NCI-H2196 (cell line): ENCODE measurements at regions not wholly inside any gene's neighbourhood (a gene's known extent, or its start where the extent isn't known, plus 50 kb on each side); places are given as distances from the start of the nearest gene placed in this dataset.

ENCODE experiments used
- DNase-seq: peaks from one replicate; lab custom pipeline; 2025; ENCODE audit not compliant: unreplicated experiment; lab: John Stamatoyannopoulos, UW

DNA sequence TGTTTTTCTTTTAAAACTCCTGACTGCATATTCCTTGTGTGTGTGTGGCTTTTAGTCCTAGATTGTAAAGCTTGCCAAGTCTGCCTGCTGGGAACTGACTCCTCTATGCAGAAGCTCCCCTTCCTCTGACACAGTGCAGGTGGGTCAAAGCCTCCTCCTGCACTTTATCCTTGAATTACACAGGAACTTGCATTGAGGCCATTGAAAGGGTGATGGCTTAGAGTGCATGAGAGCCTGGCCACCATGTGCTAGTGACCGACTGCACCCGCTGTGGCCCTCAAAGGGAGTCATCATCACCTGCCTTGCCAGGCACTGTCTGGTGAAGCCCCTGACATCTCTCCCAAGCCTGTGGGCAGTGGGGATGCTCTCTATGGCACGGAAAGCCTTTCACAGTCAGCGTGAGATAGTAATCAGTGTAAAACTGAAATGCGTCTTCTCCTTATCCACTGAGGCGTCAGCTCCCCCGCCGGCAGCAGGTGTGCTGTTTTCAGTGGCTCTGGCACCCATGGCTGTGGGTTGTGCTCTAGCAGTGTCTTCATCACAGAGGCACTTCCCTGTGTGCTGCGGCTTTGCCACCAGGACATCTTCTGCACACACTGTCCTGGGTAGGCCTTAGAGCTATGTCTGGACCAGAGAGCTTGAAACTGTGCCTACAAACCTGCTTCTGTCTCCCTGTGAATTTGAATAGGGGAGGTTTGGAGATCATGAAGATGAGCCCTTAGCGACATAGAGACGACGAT, 87.9 kb downstream of the THBS2 start:
- DNase-seq = no peak

DNA sequence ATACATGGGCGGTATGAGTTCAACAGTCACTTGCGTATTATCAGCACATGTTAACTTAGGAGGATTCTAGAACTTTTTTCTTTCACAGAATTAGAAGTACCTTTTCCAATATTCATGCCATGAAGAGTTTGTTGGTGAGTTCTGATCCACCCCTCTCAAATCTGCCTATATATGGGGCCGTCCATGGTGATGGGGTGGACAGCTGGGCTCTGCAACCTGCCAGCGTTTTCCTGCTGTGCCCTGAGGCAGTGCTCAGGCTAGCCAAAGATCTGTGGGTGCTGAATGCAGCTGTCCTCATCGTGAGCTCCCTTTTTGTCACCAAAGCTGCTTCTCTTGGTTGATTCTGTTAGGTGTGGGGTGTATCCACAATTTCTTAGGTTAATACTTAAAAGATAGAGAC, 88.7 kb downstream of the THBS2 start:
- no peak for DNase-seq

DNA sequence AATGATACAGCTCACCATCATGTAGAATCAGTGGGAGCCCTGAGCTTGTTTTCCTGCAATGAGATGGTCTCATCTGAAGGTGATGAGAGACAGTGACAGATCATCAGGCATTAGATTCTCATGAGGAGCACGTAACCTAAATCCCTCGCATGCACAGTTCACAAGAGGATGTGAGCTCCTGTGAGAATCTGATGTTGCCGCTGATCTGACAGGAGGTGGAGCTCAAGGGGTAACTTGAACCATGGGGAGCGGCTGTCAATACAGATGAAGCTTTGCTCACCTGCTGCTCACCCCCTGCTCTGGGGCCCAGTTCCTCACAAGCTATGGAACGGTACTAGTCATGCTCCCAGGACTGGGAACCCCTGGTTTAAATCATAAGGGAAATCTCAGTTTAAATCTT, 89.2 kb downstream of the THBS2 start:
- DNase-seq = no peak

DNA sequence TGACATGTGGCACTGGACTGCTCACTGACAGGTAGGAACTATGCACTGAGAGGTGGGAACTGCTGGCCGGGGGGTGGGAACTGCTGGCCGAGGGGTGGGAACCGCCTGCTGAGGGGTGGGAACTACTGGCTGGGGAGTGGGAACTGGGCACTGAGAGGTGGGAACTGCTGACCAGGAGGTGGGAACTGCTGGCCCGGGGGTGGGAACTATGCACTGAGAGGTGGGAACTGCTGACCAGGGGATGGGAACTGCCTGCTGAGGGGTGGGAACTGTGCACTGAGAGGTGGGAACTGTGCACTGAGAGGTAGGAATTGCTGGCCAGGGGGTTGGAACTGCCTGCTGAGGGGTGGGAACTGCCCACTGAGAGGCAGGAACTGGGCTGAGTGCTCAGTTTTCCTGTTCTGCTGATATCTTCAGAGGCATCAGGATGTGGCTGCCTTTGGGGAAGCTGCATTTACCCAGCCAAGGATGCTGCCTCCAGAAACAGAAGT, 90.2 kb downstream of the THBS2 start:
- DNase-seq = no peak

DNA sequence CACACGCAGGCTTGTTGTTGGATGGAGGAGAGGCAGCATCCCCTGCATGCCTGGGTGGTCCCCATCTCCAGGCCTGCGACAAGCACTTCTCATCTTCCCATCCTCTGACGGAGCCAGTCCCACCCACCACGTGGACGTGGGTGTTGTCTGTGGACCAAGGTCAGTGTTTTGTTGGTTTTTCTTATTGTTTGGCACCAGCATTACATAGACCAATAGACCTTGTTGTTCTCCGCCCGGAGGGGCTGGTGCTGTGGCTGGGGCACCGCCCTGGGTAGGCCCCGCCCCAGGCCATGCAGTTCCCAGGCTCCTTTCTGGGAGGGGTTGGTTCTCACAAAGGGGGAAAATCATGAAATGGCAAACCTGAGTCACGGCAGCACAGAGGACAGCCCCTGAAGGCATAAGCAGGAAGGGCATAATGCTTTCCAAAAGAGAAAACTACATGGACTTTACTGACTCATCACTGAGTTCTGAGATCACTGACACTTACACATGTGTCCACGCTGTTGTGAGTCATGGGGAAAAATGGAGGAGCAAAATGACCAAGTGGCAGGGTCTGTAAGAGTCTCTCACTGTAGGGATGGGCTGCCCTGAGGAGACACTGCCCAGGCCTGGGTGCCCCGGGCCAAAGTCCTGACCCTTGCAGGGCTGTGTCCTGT, 90.8 kb downstream of the THBS2 start:
- no peak for DNase-seq

DNA sequence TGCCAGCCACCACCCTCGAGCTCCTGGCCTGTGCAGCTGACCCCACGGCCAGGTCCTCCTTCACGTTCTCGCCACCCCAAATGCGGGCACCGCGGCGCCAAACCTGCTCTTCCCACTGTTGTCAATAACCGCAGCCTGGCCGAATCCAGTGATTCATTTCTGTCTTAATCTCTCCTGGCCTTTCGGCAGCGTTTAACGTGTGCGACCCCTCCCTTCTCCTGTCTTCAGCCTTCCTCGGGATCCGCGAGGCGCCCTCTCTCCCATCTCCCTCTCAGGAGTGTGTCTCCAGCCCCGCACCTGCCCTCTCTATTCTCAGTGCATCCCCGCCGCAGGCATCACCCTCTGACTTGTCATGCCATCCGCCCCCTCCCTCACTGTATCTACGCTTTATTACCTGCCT, 91.4 kb downstream of the THBS2 start:
- no peak for DNase-seq

DNA sequence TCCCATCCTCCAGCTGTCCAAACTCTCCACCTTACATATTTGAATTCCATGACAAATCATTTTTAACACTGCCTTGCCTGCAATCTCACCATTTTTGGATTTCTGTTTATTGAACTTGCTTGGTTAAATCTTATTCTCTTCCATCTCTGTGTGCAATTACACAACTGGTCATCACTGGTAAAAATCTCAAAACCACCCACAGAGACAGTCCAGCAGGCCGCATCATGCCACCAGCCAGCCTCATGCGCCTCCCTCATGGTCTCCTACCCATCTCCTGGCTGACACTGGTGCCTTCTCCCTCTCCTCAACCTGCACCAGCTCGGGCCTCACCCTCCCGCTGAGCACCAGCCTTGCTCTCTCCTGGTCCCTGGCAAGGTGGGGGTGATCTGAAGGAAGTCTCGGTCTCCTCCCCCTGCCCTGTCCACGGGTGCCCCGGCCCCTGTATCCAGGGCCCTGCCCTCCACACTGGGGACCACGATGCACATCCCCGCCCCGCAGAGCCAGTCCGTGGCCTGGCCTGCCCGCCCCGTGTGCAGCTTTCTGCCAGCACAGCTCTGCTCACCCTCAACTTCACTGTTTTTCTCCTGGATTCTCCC, 92.0 kb downstream of the THBS2 start:
- DNase-seq = no peak

DNA sequence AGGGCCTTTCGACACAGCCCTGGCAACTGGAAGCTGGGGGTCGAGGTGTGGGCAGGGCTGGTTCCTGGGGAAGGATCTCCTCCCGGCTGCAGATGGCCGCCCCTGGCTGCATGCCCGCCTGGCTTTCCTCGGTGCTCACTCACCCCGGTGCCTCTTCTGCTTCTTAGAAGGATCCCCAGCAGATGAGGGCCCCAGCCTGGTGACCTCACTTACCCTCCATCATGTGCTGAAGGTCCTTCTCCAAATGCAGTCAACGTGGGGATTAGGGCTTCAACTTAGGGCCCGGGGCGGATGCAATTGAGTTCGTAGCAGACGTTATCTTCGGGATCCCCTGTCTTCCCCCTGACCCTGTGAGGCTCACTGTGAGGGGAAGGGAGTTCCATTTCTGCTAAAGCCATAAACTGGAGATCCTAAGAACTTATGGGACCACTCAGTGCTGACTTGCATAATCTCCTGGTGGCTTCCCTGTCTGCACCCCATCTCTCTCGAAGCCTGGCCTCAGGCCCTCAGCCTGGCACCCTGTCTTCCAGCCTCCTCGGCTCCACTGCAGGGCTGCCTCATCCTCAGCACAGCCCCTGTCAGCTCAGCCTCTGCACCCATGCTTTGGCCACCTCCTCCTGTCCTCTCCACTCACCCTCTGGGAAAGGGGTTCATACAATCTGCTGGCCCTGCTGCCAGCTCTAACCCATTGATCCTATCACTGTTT, 92.6 kb downstream of the THBS2 start:
- DNase-seq = no peak

DNA sequence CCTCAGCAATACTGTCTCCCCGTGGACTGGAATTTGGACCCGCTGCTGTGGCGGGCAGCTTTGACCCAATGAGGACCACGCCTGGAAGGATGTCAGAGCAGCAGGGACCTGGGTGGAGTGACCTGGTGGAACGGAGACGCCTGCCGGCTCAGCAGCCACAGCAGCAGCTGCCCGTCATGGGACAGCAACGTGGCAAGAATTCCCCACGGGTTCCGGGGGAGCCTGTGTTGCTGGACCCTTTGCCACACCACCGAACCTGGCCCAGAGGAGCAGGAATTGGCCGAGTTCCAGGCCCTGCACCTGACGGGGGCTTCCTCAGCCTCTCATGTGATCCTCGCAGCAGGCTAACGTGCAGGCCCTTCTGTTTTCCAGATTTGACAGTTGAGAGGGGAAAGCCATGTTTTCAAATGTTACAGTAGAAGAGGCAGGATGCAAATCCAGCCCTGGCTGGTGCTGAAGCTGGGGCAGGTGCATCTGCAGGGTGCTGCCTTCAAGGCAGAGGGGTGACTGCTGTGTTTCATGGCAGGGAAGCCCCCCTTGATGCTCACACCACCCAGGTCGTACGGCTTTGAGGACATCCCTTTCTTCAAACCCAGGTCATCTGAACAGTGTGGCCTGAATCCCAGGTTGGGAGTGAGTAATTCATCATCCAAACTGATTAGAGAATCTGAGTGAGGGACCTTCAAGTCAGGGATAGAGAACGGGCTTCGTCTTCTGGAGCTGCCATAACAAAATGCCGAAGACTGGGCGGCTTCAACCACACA, 93.4 kb downstream of the THBS2 start:
- DNase-seq = no peak

DNA sequence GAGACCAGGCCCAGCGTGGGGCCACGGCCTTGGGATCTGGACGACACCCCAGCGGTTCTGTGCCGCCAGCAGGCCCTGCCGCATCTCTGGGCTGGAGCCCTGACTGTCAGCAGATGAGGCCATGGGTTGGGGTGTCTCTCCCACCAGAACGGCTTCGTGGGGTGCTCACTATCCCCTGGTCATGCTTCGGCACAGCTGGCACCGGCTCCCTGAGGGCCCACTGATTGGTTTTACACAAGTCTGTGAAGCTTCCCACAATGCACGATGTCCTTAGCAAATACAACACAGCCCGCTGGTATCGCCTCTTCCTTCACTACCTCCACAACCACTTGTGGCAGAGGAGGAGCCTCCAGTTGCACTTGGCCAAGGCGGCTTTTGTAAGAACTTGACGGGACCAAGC, 94.3 kb downstream of the THBS2 start:
- no peak for DNase-seq

DNA sequence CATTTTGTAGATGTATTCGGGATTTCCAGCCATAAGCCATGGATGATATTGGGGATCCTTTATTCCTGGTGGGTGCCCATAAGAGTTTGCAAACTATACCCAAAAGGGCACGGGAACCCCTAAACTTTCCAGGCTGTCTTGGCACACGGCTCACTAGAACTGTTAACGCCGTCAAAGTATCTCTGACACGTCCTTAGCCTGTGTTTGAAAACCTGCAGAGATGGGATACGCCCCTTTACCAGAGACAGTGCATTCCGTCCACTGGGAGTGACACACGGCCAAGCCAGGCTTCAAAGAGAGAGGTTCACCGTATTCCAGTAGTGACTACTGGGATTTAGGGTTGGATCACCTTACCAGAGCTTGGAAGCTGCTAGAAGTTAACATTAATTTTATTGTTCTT, 95.0 kb downstream of the THBS2 start:
- DNase-seq = no peak

DNA sequence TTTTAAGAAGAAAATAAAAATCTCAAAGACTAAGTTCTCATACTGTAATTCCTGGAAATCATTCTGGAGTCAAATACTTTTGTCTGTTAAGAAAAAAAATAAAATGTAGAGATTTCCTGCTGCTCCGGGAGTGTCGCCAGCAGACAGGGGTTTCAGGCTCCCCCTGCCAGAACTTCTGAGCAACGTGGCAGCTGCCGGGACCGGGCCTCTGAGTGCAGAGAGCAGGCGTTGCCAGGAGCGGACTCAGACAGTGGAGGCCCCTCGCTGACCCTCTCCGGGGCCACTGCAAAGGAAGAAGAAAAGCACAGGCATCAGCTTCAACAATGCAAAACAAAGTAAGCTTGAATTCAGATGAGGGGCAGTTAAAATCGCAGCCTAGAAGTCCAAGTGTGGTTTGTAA, 95.5 kb downstream of the THBS2 start:
- DNase-seq = no peak

DNA sequence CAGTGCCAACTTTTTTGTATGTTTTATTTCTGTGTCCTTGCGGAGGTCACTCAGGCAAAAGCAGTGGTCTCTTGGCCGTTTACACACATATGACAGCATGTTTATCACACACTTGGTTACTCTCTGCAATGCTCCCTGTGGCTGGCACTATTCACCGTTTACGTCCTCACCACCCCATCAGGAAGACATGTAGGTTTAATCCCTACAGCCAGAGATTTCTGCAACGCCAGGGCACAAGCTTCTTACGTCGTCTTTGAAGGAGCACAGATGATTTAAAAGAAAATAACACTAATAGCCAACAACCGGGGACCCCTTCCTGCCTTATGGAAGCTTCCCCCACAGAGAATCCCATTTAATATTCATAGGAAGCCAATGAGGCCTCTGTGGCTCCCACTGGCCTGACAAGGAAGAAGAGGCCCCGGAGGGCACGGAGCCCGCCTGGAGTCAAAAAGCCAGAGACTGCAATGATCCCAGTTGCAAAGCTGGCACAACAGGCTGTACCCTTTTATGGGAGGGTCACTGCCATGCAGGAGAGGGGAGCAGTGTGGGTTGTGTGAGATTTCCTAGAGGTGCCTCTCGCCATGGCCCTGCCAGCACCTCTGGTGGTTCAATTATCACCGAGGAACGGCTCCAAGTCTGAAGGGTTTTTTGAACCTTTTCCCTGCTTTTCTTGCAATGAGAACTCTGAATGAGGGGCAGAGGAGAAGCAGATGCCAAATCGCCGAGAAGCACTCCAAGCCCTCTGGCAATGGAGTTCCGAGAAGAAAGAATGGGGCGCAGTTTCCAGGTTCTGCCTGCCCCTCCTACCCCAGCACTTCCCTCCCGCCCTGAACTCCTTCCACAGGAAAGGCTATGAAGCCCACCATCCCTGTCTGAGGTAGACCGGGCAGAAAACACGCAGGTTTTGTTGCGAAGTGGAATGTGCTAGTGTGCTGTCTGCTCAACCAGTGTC, 96.2 kb downstream of the THBS2 start:
- DNase-seq = no peak

DNA sequence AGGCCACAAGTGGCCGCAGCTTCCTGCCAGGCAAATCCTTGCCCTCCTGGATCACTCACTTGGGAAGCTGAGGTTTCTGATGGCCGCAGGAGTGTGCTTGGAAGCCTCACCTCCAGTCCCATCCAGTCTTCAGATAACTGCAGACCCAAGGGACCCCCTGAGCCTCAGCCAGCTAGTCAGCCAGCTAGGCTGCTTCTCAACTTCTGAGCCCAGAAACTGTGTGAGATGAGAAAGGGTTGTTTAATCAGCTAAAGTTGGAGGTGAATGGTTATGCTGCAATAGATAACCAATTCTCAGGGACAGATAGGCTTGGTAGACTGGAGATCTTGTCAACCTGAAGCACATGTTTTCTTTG, 96.9 kb downstream of the THBS2 start:
- DNase-seq = no peak

DNA sequence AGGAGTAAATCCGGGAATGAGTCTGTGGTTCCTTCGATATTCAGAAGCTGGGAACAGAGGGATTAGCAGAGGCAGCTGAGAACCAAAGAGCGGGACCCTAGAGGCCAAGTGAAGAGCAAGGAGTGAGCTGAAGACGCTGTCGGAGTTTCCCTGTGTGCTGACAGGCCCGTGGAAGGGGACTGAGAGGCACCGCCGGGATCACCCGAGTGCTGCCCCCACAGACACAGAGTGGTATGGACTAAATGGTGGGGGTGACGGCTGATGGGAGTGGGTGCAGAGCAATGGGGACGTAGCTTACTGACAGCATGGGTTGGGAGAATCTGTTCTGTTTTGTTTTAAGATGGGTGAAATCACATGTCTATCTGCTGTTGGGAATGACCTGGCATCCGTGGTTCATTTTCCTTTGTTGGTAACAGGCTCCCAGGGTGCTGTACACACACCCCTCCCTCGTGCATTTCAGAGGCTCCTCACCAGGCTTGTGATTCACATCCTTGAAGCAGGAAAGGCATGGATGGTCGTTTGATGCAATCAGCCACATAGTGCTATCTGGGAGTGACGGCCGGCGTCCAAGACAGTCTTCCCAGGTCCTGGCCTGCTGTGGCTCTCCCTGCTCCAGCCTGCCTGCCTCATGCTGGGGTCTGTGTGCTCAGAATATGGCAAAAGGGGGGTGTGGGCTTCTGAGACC, 97.4 kb downstream of the THBS2 start:
- DNase-seq = no peak

DNA sequence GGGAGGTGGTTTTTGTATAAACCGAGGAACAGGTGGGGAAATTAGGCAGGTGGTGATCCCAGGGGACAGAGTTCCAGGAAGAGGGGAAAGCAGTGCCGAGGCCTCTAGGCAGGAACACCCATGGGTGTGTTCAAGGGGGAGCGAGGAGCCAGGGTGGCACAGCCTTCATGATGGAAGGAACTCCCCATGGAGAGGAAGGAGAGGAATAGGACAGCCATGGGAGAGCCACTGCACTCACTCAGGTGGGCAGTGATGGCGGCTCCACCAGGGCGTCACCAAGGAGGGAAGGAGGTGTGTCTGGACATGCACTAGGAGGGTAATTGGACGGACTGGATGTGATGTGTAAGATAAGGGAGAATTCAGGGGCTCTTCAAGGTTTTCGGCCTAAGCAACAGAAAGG, 98.2 kb downstream of the THBS2 start:
- DNase-seq = no peak

DNA sequence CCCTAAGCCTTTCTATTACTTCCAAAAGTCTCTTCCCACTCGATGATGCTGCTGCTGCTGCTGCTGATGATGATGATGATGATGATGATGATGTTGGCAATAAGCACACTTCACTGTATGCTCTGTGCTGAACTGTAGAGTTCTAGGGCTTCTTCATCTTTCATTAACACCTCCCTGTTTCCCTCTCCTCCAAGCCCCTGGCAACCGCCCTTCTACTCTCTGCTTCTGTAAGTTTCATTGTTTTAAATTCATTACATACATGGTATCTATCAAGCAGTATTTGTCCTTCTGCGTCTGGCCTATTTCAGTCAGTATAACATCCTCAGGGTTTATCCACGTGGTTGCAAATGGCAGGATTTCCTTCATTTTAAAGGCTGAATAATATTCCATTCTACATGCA, 100.2 kb downstream of the THBS2 start:
- DNase-seq = no peak

DNA sequence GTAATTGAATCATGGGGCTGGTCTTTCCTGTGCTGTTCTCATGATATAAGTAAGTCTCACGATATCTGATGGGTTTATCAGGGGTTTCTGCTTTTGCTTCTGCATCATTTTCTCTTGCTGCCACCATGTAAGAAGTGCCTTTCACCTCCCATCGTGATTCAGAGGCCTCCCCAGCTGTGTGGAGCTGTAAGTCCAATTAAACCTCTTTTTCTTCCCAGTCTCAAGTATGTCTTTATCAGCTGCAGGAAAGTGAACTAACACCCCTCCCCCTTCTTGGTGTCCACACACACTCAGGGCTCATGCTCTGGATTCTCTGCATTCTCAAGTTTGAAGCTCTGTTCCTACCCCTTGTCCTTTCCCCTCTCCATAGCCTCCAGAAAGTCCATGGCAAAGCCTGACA, 107.1 kb downstream of the THBS2 start:
- no peak for DNase-seq

DNA sequence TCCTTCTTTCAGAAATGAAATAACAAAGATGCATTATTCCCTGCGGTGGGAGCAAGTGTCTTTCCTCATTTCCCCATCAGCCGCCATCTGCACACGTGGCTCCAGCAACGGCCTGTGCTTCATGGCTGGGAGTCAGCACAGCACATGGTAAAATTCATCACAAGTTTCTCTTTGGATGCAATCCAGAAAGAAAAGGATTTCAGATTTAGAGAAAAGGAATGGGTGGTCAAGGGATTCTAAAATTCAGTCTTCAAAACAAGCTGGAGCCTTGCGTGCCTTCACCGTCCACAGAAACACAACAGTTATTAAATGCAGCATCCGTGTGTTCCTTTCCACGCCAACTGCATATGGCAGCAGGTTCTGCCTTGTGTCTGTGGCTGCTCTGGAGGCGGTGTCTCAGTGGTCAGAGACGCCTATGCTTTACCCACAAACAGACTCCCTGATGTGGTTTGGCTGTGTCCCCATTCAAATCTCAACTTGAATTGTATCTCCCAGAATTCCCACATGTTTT, 107.6 kb downstream of the THBS2 start:
- DNase-seq = no peak
